ENCODE measurements at regions not wholly inside any gene's neighbourhood (a gene's known extent, or its start where the extent isn't known, plus 50 kb on each side); places are given as distances from the start of the nearest gene placed in this dataset.

GRCh38 chr14:83867566-83868225 lies 1662.2 kb upstream of the FLRT2 start:
- no peak overlapping the region for H3K9ac ChIP-seq (ENCODE audit: low read length)
- H3K4me3 ChIP-seq (ENCODE audit: low read depth, low read length, poor library complexity, severe bottlenecking) = no peak overlapping the region
- no peaks in the 10 kb centered on the region for H3K9me3 ChIP-seq (ENCODE audit: low read length)
- no peak overlapping the region for H3K4me2 ChIP-seq (ENCODE audit: low read length)
- H3F3A ChIP-seq (ENCODE audit: insufficient read depth, low read length) = no peaks in the 10 kb centered on the region
- H3K27me3 ChIP-seq (ENCODE audit: insufficient read depth, low read length) = no peaks in the 10 kb centered on the region
- no peaks in the 10 kb centered on the region for H3K36me3 ChIP-seq (ENCODE audit: insufficient read depth, low read length)
- H3K4me1 ChIP-seq (ENCODE audit: insufficient read depth, low read length, severe bottlenecking) = no peaks in the 10 kb centered on the region
- no peaks in the 10 kb centered on the region for H3K9me2 ChIP-seq (ENCODE audit: low read depth, low read length)
- H4K20me1 ChIP-seq (ENCODE audit: insufficient read depth, low read length) = no peaks in the 10 kb centered on the region
- no peak overlapping the region for H3K27ac ChIP-seq (ENCODE audit: low read depth, low read length, poor library complexity, severe bottlenecking)
- H2AFZ ChIP-seq (ENCODE audit: low read length) = no peak overlapping the region
- H3K79me2 ChIP-seq (ENCODE audit: insufficient read depth, low read length) = no peaks in the 10 kb centered on the region
- TF ChIP-seq, protein P1, sequence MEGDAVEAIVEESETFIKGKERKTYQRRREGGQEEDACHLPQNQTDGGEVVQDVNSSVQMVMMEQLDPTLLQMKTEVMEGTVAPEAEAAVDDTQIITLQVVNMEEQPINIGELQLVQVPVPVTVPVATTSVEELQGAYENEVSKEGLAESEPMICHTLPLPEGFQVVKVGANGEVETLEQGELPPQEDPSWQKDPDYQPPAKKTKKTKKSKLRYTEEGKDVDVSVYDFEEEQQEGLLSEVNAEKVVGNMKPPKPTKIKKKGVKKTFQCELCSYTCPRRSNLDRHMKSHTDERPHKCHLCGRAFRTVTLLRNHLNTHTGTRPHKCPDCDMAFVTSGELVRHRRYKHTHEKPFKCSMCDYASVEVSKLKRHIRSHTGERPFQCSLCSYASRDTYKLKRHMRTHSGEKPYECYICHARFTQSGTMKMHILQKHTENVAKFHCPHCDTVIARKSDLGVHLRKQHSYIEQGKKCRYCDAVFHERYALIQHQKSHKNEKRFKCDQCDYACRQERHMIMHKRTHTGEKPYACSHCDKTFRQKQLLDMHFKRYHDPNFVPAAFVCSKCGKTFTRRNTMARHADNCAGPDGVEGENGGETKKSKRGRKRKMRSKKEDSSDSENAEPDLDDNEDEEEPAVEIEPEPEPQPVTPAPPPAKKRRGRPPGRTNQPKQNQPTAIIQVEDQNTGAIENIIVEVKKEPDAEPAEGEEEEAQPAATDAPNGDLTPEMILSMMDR (IDR thresholded peaks at IDR 0.05; ENCODE audit: low read length) = no peak
- no peak for TF ChIP-seq EZH2 (IDR thresholded peaks at IDR 0.05; ENCODE audit: borderline replicate concordance, low read length)

GRCh38 chr14:83870546-83871270 lies 1659.2 kb upstream of the FLRT2 start:
- Histone ChIP-seq H3K4me2 (ENCODE audit: low read length) (no peak overlapping the region), H4K20me1 (ENCODE audit: insufficient read depth, low read length) (no peaks in the 10 kb centered on the region), H3K9me2 (ENCODE audit: low read depth, low read length) (no peaks in the 10 kb centered on the region), H3K27ac (ENCODE audit: low read depth, low read length, poor library complexity, severe bottlenecking) (no peak overlapping the region), H3K4me1 (ENCODE audit: insufficient read depth, low read length, severe bottlenecking) (no peaks in the 10 kb centered on the region), H3K27me3 (ENCODE audit: insufficient read depth, low read length) (no peaks in the 10 kb centered on the region), H3K79me2 (ENCODE audit: insufficient read depth, low read length) (no peaks in the 10 kb centered on the region), H3K36me3 (ENCODE audit: insufficient read depth, low read length) (no peaks in the 10 kb centered on the region), H3F3A (ENCODE audit: insufficient read depth, low read length) (no peaks in the 10 kb centered on the region), H3K4me3 (ENCODE audit: low read depth, low read length, poor library complexity, severe bottlenecking) (no peak overlapping the region), H3K9ac (ENCODE audit: low read length) (no peak overlapping the region), H3K9me3 (ENCODE audit: low read length) (no peaks in the 10 kb centered on the region), H2AFZ (ENCODE audit: low read length) (no peak overlapping the region)
- no peak for TF ChIP-seq EZH2 (IDR thresholded peaks at IDR 0.05; ENCODE audit: borderline replicate concordance, low read length)
- TF ChIP-seq, protein P1 (IDR thresholded peaks at IDR 0.05; ENCODE audit: low read length) = no peak

GRCh38 chr14:83873669-83874068 lies 1656.3 kb upstream of the FLRT2 start:
- Histone ChIP-seq H3K4me2 (ENCODE audit: low read length) (no peak overlapping the region), H3K9me3 (ENCODE audit: low read length) (no peaks in the 10 kb centered on the region), H3K36me3 (ENCODE audit: insufficient read depth, low read length) (no peaks in the 10 kb centered on the region), H3K27ac (ENCODE audit: low read depth, low read length, poor library complexity, severe bottlenecking) (no peak overlapping the region), H3K27me3 (ENCODE audit: insufficient read depth, low read length) (no peaks in the 10 kb centered on the region), H3K4me1 (ENCODE audit: insufficient read depth, low read length, severe bottlenecking) (no peaks in the 10 kb centered on the region), H3K4me3 (ENCODE audit: low read depth, low read length, poor library complexity, severe bottlenecking) (no peak overlapping the region), H4K20me1 (ENCODE audit: insufficient read depth, low read length) (no peaks in the 10 kb centered on the region), H3K9me2 (ENCODE audit: low read depth, low read length) (no peaks in the 10 kb centered on the region), H2AFZ (ENCODE audit: low read length) (no peak overlapping the region), H3F3A (ENCODE audit: insufficient read depth, low read length) (no peaks in the 10 kb centered on the region), H3K79me2 (ENCODE audit: insufficient read depth, low read length) (no peaks in the 10 kb centered on the region), H3K9ac (ENCODE audit: low read length) (no peak overlapping the region)
- no peak for TF ChIP-seq EZH2 (IDR thresholded peaks at IDR 0.05; ENCODE audit: borderline replicate concordance, low read length)
- TF ChIP-seq, protein P1 (IDR thresholded peaks at IDR 0.05; ENCODE audit: low read length) = no peak
